Posterior cingulate gyrus (tissue), 11 donors: ENCODE measurements at regions not wholly inside any gene's neighbourhood (a gene's known extent, or its start where the extent isn't known, plus 50 kb on each side); places are given as distances from the start of the nearest gene placed in this dataset.

Source experiments
- DNase-seq, 10 donors: peaks; one replicate each; pipeline versions ENCODE4 v3.0.0 to v3.0.0-alpha.2; 2020 to 2021; ENCODE audit warnings: mixed read lengths in 3 of 10
- intact Hi-C: fragments of 100-400 bp; cut with DNase I; formaldehyde crosslinking; loops from one replicate; pipeline ENCODE4 v1.15.1; 2023

DNA sequence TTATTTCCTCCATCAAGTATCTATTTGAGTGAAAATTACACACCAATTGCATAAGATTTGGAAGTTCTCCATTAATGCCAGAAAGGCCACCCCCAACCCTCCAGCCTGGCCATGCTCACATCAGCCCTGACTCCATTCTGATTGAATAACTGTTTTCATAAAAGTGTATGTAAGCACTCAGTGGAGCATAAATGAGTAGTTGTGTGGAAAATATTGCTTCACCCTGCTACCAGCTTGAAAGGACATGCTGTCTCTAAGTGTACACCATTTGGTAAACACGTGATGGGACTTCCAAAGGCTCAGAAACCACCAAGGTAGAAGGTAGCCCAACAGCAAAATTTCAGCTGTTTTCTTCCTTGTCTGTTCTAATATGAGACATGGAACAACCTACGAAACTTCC, 393.8 kb downstream of the ZNF385D start:
- DNase-seq, result no peak
- intact Hi-C loops, result no loop called here

DNA sequence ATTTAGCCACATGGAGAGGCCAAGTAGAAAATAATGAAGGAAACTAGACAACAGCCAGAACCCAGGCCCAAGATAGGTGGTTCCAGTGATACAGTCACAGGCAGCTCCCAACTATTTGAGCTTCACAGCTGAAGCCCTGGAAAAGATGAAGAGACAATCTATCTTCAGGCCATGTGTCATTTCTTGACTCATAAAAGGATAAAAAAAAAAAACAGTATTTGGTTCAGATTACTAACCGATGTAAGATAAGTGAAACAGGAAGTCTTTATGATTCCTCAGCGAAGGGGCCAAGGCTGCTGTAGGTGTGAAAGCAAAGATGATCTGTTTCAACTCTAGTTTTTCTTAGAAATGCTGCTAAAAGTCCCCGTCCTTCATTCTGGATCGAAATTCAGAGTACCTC, 394.6 kb downstream of the ZNF385D start:
- intact Hi-C loops, result no loop called here
- no peak for DNase-seq

DNA sequence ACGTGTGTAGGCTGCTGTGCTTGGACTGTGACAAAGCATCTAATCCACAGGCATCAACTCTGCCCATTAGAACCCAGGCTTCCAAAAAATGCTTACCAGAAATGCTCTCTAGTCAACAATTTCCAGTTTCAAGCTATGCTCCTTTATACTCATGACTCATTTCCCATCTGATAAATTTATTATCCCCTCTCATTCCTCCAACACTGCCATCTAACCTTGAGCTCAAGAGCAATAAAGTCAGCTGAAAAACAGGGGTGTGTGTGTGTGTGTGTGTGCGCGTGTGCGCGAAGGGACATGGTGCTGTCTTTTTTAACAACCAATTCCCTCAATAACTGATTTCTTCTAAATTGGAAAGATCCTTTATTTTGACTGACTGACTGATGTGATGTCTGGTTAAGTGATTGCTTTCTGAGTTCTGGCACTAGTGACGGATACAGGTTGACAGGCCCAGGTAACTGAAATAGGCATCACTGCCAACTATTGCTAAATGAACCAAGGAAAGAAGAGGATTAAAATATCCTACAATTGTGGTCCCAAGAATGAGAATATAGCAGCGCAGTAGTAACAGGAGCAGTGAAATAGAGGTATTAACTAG, 405.5 kb downstream of the ZNF385D start:
- intact Hi-C loops, result no loop called here
- no peak for DNase-seq

DNA sequence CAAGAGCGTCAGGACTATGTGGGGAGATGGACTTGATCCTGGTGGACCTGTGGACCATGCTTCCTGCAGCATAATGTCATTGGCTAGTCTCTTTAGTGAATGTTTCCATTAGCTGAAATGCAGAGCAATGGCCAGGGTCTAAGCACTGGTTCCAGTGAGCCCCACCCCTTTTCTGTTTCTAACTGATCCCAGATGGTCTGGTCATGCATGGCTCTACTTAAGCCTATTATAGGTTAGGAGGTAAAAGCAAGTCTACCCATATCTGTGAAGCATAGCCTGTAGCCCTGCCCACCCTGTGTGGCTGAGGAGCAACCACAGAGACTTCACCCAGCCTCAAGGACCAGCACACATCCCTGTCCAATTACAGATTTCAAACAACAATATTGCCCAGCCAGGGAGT, 419.2 kb downstream of the ZNF385D start:
- intact Hi-C loops, result no loop called here
- no peak for DNase-seq

DNA sequence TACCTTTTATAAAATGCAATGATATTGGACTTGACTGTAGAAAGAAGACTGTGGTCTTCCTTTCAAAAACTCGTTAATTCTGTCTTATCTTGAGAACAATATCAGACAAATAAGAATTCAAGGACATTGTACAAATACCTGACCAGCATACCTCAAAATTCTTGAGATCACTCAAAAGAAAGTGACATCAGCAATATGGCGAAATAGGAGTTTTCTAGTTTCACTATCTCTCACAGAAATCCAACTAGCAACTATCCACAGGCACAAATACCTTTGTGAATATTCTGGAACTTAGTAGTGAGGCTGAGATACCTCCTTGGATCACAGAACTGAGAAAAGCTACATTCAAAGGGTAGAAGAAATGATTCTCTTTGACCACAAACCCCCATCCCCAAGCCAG, 419.7 kb downstream of the ZNF385D start:
- intact Hi-C loops, result no loop called here

DNA sequence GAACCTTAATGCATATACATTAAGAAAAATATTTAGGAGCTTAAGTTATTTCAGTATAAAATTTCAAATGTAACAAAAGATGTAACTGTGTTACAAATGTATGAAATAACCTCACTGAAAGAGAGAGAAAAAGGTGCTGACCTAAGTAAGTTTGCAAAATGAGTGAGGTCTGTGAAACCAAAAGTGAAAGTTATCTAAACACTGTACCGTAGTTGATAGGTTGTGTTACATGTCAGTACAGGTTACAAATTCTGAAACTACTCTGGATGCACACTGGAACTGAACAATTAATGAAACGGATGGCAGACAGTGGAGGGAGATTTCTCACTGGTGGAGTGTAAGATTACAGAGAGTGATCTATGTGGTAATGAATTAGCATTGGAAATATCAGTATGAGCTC, 420.7 kb downstream of the ZNF385D start:
- intact Hi-C loops, result no loop called here

More for the DNA sequence above, 419.7 kb downstream of the ZNF385D start:
- DNase-seq, result no peak

DNA sequence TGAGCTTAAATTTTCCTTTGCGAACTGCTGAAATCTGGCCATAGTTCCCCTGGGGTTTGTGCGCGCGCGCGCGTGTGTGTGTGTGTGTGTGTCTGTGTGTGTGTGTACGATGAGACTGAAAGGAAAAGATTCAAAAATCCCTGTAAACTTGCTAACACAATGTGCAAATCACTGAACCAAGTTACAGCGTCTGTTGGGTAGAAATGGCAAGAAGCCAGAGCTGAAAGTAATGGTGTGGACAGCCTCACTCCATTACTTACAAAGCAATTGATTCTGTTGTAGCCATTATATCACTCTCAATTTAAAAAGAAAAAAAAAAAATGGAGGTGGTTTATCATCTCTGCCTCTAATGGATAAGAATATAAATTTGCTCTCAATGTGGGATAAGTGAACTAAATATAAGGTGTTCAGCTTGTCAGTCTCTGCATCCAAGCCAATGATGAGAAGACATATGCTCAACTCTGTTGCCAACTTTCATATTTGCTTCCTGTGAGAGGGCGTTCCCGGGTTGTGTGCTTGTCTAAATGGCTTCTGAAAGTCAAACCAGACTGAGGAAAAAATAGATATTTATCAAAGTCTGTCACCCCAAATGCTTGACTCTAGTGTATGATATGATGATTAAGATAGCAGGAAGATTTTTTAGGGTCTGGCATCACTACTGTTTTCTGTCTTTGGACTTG, 422.2 kb downstream of the ZNF385D start:
- no peak for DNase-seq
- intact Hi-C loops, result no loop called here

More for the DNA sequence above, 420.7 kb downstream of the ZNF385D start:
- DNase-seq, result no peak

DNA sequence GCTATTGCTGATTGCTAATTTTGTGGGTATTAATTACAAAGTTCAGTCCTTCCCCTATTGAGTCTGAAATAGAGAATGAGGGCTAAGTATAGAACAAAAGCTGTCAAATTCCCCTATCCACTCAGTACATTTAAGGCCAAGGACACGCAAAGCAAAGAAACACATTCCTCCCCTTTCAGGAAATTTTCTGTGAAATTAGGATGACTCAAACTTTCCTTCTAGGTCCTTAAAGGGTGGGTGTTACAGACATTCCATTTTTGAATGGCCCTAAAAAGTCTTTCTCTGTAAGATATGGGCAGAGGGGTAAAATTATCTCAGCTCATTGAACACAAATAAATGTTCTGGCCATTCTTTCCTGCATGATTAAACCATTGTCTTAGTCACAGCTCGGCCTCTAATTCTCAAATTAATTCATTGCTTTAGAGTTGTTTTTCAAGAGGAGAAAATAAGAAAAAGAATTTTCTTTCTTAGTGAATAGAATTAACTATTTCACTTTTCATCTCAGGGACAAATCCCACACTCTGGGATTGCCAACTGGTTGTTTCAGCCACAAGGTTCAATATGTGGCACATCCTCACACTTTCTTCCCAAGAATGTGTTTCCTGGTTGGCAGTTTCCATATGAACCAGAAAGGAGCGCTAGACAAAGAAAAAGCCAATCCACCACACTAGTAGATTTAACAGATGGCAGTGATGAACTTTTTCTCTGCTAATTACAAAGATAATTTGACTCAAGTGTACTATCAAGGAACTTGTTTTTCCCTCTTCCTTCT, 424.1 kb downstream of the ZNF385D start:
- intact Hi-C loops, result no loop called here

DNA sequence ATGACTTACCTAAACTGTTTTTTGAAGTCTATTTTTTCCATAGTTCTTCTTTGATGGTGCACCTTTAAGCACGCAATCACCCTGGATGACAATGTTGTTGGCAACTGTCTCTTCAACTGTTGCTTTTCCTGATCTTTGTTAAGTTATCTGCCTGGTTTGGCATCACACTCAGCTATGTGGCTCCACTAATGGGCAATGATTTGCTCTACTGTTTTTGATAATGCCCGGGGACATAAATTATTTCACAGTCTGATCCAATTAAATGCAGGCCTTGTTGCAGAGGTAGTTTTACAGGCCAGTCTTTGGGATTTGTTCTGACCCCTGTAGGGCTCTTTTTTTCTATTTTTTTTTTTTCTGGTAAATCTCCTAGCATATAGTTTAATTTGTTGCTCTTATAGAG, 436.3 kb downstream of the ZNF385D start:
- intact Hi-C loops, result no loop called here
- no peak for DNase-seq

More for the DNA sequence above, 424.1 kb downstream of the ZNF385D start:
- DNase-seq, result no peak

DNA sequence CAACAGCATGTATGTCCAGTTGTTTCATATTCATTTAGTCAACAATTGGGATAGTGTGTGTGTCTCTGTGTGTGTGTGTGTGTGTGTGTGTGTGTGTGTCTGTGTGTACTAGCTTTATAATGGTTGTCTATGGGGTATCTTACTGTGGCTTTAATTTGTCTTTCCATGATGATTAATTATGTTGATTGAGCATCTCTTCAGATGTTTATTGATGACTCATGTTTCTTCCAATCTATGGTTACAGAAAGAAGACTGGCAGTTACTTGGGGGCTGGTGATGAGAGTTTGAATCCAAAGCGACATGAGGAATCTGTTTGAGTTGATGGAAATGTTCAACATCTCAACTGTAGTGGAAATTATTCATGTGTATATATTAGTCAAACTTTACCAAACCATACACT, 440.1 kb downstream of the ZNF385D start:
- no peak for DNase-seq
- intact Hi-C loops, result no loop called here

DNA sequence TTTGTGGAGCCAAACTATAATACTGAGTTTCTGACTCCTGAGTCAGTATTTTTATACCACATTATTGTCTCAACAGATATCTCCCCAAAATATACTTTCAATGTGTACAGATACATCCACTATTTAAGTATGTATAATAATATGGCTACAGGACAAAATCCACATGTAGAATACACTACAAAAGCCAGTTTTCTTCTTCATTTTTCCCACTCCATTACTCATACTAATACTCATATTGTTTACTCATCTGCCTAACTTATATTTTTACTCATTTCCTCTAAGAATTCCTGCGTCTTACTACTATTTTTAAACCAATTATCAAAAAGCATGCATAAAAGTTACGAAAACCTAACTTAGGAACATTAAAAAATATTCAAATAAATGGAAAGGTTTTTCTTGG, 440.8 kb downstream of the ZNF385D start:
- intact Hi-C loops, result no loop called here
- DNase-seq, result no peak

DNA sequence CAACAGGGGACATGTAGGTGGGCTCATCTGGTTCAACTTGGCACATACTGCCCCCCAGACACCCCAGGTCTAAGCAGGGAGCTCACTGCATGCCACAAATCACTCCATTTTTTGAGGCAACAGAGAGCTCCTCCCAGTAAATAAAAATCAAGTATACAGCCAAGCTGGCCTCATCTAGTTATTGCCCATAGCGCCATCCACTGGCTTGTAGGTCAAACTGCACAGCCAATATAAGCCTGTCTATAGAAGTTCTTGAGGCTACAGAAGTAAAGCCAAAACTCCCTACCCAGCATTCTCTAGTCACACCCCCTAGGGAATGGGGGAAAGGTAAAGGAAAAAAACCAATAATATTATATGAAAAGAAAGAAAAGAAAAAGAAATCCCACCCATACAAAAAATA, 453.7 kb downstream of the ZNF385D start:
- no peak for DNase-seq
- intact Hi-C loops, result no loop called here

DNA sequence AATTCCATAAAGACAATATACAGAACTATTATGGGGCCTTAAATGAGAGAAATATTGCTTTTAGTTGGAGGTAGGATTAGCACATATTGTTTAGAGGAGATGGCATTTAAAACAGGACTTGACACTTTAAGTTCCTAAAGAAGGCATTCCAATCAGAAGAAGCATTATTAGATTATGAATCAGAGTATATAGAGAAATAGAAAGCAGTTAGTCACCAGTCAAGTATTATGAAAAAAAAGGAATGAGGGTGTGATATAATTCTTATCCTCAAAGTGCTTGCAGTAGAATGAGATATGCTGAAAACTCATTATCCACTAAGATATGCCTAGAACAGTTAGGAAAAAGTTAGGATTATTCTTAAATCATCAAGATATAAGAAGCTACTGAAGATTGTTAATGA, 456.2 kb downstream of the ZNF385D start:
- DNase-seq, result no peak

DNA sequence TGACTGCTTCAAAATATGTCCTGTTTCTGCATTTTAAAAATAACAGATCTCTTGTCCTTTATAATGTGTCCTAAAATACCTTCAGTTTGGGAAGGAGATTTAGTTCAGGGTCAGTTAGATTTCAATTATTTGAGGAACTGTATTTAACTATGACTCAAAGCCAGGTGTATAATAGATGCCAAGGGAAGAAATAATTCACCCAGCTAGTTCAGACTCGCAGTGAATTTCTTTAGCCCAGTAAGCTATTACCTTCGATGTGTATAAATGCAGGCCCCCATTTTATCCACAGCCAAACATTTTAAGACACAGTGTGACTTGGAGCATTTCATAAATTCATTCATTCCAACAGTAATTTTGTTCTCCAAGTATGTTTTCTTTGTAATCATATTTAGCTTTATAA, 458.0 kb downstream of the ZNF385D start:
- intact Hi-C loops, result no loop called here
- DNase-seq, result no peak

More for the DNA sequence above, 456.2 kb downstream of the ZNF385D start:
- intact Hi-C loops, result no loop called here

DNA sequence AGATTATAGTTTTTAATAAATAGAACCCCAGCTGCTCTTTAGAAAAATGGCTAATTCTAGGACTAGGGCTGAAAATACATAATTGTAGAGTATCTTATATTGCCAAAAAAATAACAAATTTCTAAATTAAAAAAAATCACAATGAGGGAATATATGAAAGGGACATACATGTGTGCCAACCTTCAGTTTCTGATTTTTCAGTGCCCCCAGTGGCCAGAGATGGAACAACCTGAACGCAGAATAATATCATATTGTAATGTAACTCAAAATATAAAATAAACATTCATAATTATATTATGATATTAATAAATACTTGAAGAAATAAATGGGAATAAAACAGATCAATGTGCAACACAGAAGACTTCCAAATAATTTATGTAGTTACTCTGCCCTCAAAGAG, 460.5 kb downstream of the ZNF385D start:
- DNase-seq, result no peak
- intact Hi-C loops, result no loop called here

DNA sequence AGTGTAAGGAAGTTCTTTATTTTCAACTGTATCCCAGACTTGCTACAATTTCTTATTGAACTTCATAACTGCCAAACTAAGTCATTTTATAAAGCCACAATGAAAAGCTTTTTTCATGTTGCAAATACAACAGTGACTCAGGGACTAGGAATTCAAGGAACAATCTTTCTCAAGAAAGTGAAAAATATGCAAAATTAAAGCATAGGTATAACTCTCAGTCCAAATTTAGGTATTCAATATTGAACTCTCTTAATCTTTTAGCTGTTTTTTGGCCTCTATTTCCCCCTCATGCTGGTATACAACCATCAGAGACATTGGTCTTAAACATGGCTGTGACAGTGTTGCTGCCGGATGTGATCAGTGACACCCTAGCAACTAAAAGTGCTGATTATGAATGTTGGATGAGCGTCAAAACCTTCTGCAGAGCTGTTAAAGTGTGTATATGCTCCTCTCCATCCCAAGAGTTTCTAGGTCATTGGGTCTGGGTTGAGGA, 476.9 kb downstream of the ZNF385D start:
- no peak for DNase-seq
- intact Hi-C loops, result no loop called here

DNA sequence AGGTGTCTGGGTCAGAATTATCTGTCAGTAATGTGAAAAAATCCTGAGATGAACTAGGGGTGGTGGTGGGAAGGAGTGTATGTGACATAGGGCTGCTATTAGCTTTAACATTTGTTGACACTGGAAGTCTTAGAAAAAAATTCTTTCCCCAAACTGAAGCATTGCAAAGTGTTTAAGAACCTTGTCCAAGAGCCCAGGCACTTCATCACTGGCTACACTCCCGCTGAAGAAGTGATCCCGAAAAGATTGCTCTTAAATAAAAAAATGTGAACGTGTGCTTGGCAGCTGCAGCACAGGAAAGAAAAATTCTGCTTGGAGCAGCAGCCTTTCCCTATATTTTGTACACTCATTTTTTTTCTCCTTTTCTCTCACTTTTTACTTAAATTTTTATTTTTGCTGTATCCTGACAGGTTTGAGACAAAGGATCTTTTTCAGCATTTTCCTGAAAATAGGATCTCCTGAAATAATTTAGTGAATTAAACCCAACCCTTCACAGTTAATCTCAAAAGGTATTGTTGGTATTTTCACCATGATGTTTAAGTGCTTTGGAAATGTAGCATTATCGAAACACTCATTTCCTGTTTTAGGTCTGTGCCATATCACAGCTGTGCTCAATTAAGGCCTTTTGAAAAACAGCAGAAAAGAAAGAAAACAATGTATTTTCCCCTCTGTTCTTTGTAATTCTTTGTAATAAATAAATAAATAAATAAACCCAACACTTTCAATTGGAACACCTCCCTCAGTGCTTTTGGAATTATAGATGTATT, 477.6 kb downstream of the ZNF385D start:
- DNase-seq, result no peak

DNA sequence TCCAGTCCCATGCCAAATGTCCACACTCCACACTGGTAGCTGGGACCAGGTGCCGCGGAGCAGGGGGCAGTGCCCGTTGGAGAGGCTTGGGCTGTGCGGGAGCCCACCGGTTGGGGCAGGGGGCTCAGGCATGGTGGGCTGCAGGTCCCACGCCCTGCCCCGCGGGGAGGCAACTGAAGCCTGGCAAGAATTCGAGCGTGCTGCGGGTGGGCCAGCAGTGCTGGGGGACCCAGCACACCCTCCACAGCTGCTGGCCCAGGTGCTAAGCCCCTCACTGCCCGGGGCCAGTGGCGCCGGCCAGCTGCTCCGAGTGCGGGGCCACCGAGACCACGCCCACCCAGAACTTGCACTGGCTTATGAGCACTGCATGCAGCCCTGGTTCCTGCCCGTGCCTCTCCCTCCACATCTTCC, 479.4 kb downstream of the ZNF385D start:
- DNase-seq, result peak in 1 of 10 donors; percentile 51
- intact Hi-C loops, result no loop called here

More for the DNA sequence above, 477.6 kb downstream of the ZNF385D start:
- intact Hi-C loops, result no loop called here

DNA sequence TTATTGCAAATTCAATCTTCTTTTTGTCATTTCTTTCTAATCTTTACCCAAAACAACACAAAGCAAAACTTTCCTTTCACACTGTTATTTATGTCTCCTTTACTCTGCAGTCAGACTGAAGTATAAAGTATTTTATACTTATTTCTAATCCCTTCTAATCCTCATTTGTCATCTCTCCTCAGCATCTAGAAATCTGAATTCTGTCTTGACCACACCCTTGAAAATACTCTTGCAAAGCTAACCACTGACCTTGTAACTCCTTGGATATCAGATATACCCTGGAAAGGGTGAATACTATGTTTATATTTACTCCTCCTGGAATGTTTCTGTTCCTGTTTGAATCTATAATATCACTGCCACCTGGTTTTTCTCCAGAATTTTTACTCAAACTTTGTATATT, 481.1 kb downstream of the ZNF385D start:
- intact Hi-C loops, result no loop called here
- no peak for DNase-seq

DNA sequence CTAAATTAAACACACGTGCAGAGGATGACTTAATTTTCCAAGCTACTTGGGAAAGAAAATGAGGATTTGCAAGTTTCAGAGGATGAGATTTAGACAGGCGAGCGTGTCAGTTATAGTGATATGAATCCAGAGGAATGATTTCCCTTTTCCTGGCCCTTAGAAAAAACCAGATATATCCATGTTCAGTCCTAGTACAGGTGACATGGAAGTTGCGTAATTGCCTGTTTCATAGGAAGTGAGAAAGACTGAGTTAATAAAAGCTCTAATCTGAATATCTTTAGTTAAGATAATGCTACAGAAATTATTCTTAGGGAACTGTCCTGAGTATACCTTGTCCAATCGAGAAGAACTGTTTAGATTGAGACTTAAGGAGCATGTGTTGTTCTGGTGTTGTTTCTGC, 490.5 kb downstream of the ZNF385D start:
- DNase-seq, result no peak
- intact Hi-C loops, result no loop called here

DNA sequence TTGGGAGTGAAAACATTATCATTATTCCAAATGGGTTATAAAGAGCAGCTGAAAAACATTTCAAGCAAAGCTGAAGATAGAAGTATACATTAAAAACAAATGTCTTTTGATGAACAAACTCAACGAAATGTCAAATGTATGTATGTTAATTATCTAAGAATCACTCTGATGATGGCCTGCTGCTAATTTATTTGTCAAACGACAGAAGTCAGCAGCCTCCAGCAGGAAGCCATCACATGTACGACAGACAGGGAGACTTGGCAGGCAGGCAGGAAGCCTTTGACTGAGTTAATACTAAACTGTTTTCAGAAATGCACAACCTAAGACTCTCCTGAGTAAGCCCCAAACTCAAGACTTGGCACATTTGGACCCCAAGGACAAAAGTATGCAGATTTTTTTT, 491.1 kb downstream of the ZNF385D start:
- no peak for DNase-seq
- intact Hi-C loops, result no loop called here
